ENCODE measurements at regions not wholly inside any gene's neighbourhood (a gene's known extent, or its start where the extent isn't known, plus 50 kb on each side); places are given as distances from the start of the nearest gene placed in this dataset.

DNA sequence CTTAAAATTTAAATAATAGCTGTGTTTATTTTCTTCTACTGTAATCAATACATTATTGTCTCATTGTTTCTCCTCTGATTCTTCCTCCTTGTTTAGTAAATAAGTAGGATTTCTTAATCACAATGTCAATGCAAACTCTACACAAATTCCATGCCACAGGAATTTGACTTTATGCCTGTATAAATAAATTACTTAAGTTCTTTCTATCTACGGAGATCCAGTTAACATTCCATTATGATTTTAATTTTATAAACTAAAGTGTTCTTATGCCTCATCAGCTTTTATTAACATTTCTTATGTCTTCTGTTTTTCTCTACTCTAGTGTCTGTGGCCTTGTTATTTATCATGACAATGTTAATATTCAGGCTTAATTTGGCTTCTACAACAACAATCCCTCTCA, 1169.2 kb downstream of the GRIK2 start:
- FAIRE-seq (no peak), DNase-seq (ENCODE audit: low read depth, low spot score) (no peak), ATAC-seq (no peak)
- Histone ChIP-seq H3K4me1 (ENCODE audit: control insufficient read depth, insufficient read depth, low read length) (no peaks in the 10 kb centered on the region), H3K36me3 (ENCODE audit: control insufficient read depth in 2 of 2, insufficient read depth in 2 of 2, low read length in 1 of 2) (no peaks in the 10 kb centered on the region), H3K27me3 (replicated peaks in 1 of 2; ENCODE audit: control insufficient read depth in 2 of 2, insufficient read depth in 2 of 2, low read length in 1 of 2) (no peaks in the 10 kb centered on the region), H3K27ac (ENCODE audit: control insufficient read depth, insufficient read depth) (no peak overlapping the region), H3K79me2 (ENCODE audit: control insufficient read depth, insufficient read depth, low read length) (no peaks in the 10 kb centered on the region), H3K4me2 (ENCODE audit: control insufficient read depth, insufficient read depth) (no peak overlapping the region), H2AFZ (ENCODE audit: control insufficient read depth, low read depth, low read length) (no peak overlapping the region), H3K9ac (ENCODE audit: control insufficient read depth, insufficient read depth, low read length) (no peak overlapping the region), H4K20me1 (ENCODE audit: control insufficient read depth, insufficient read depth) (no peaks in the 10 kb centered on the region), H3K4me3 (no peak overlapping the region), H3K9me3 (replicated peaks; ENCODE audit: control insufficient read depth, insufficient read depth, low read length) (no peaks in the 10 kb centered on the region)
- no peak for TF ChIP-seq FOXK2 (IDR thresholded peaks at IDR 0.05)
- intact Hi-C loops (cut with micrococcal nuclease; ENCODE audit: unreplicated experiment) (no loop called here), in situ Hi-C loops (cut with MboI) (no loop called here)
- 5% methylated on average over 1 of the region's 1 CpG for WGBS (ENCODE audit: insufficient coverage, insufficient replicate concordance, low lambda C conversion rate, missing lambda C conversion rate)
- ChIA-PET CTCF (no interaction called here), POLR2A (no interaction called here), SMC1A (ENCODE audit: uncharacterized antibody, unreplicated experiment) (interaction anchor here (1.0 kb wide), 1 partner anchor 9 kb away, joined by 3 read pairs; no protein-coding TSS in a partner anchor), RAD21 (ENCODE audit: unreplicated experiment) (no interaction called here)
- no TSS peak for BruUV-seq (replicated peaks)

DNA sequence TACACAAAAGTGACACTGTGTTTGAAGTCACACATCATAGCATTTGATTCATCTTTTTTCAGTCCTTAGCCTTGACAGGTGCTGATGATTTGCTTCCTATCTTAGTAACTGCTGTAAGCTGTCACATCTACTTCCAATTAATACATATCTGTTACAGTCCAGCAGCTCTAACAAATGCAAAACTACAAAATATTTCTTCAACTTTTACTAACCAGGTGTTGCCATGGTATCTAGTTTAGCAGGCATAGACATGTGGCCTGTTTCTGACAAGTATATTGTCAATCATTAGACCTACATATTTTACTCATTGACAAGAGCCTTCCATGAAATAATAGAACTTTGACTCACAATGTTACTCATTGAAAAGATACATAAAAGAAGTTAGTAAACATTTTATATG, 1159.7 kb downstream of the GRIK2 start:
- FAIRE-seq: no peak
- Histone ChIP-seq H2AFZ (ENCODE audit: control insufficient read depth, low read depth, low read length) (no peak overlapping the region), H3K36me3 (ENCODE audit: control insufficient read depth in 2 of 2, insufficient read depth in 2 of 2, low read length in 1 of 2) (no peaks in the 10 kb centered on the region), H3K9ac (ENCODE audit: control insufficient read depth, insufficient read depth, low read length) (no peak overlapping the region), H3K4me1 (ENCODE audit: control insufficient read depth, insufficient read depth, low read length) (no peaks in the 10 kb centered on the region), H3K79me2 (ENCODE audit: control insufficient read depth, insufficient read depth, low read length) (no peaks in the 10 kb centered on the region), H3K27me3 (replicated peaks in 1 of 2; ENCODE audit: control insufficient read depth in 2 of 2, insufficient read depth in 2 of 2, low read length in 1 of 2) (no peaks in the 10 kb centered on the region), H3K4me3 (no peak overlapping the region), H3K27ac (ENCODE audit: control insufficient read depth, insufficient read depth) (no peak overlapping the region), H3K9me3 (replicated peaks; ENCODE audit: control insufficient read depth, insufficient read depth, low read length) (no peaks in the 10 kb centered on the region), H3K4me2 (ENCODE audit: control insufficient read depth, insufficient read depth) (no peak overlapping the region), H4K20me1 (ENCODE audit: control insufficient read depth, insufficient read depth) (no peaks in the 10 kb centered on the region)
- intact Hi-C loops (cut with micrococcal nuclease; ENCODE audit: unreplicated experiment) (no loop called here), in situ Hi-C loops (cut with MboI) (no loop called here)
- BruUV-seq (replicated peaks): no TSS peak
- ChIA-PET RAD21 (ENCODE audit: unreplicated experiment) (no interaction called here), POLR2A (no interaction called here), CTCF (no interaction called here), SMC1A (ENCODE audit: uncharacterized antibody, unreplicated experiment) (interaction anchor here (0.7 to 0.9 kb wide), 2 partner anchors 10 to 32 kb away, joined by 3 to 4 read pairs; no protein-coding TSS in a partner anchor)
- ATAC-seq: peak; percentile 66
- DNase-seq (ENCODE audit: low read depth, low spot score): no peak
- TF ChIP-seq NR2C1 (IDR thresholded peaks at IDR 0.05) (no peak), CHD1 (IDR thresholded peaks at IDR 0.05; ENCODE audit: low read depth, low read length) (no peak), ZNF24 (IDR thresholded peaks at IDR 0.05) (no peak), SRF (IDR thresholded peaks at IDR 0.05; ENCODE audit: low read depth in 2 of 2, low read length in 2 of 2) (no peak), EZH2 (IDR thresholded peaks at IDR 0.05; ENCODE audit: borderline replicate concordance, control insufficient read depth, low read depth, low read length) (no peak)
- TF ChIP-seq, protein P1, sequence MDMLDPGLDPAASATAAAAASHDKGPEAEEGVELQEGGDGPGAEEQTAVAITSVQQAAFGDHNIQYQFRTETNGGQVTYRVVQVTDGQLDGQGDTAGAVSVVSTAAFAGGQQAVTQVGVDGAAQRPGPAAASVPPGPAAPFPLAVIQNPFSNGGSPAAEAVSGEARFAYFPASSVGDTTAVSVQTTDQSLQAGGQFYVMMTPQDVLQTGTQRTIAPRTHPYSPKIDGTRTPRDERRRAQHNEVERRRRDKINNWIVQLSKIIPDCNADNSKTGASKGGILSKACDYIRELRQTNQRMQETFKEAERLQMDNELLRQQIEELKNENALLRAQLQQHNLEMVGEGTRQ (IDR thresholded peaks at IDR 0.05; ENCODE audit: borderline replicate concordance, low read depth, low read length): no peak
- TF ChIP-seq, protein P2, sequence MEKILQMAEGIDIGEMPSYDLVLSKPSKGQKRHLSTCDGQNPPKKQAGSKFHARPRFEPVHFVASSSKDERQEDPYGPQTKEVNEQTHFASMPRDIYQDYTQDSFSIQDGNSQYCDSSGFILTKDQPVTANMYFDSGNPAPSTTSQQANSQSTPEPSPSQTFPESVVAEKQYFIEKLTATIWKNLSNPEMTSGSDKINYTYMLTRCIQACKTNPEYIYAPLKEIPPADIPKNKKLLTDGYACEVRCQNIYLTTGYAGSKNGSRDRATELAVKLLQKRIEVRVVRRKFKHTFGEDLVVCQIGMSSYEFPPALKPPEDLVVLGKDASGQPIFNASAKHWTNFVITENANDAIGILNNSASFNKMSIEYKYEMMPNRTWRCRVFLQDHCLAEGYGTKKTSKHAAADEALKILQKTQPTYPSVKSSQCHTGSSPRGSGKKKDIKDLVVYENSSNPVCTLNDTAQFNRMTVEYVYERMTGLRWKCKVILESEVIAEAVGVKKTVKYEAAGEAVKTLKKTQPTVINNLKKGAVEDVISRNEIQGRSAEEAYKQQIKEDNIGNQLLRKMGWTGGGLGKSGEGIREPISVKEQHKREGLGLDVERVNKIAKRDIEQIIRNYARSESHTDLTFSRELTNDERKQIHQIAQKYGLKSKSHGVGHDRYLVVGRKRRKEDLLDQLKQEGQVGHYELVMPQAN (conservative IDR thresholded peaks at IDR 0.05): no peak
- TF ChIP-seq, protein P3, sequence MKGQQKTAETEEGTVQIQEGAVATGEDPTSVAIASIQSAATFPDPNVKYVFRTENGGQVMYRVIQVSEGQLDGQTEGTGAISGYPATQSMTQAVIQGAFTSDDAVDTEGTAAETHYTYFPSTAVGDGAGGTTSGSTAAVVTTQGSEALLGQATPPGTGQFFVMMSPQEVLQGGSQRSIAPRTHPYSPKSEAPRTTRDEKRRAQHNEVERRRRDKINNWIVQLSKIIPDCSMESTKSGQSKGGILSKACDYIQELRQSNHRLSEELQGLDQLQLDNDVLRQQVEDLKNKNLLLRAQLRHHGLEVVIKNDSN (IDR thresholded peaks at IDR 0.05; ENCODE audit: borderline replicate concordance, extremely low read length, insufficient read depth, low read depth, low read length): no peak
- TF ChIP-seq, protein P4, sequence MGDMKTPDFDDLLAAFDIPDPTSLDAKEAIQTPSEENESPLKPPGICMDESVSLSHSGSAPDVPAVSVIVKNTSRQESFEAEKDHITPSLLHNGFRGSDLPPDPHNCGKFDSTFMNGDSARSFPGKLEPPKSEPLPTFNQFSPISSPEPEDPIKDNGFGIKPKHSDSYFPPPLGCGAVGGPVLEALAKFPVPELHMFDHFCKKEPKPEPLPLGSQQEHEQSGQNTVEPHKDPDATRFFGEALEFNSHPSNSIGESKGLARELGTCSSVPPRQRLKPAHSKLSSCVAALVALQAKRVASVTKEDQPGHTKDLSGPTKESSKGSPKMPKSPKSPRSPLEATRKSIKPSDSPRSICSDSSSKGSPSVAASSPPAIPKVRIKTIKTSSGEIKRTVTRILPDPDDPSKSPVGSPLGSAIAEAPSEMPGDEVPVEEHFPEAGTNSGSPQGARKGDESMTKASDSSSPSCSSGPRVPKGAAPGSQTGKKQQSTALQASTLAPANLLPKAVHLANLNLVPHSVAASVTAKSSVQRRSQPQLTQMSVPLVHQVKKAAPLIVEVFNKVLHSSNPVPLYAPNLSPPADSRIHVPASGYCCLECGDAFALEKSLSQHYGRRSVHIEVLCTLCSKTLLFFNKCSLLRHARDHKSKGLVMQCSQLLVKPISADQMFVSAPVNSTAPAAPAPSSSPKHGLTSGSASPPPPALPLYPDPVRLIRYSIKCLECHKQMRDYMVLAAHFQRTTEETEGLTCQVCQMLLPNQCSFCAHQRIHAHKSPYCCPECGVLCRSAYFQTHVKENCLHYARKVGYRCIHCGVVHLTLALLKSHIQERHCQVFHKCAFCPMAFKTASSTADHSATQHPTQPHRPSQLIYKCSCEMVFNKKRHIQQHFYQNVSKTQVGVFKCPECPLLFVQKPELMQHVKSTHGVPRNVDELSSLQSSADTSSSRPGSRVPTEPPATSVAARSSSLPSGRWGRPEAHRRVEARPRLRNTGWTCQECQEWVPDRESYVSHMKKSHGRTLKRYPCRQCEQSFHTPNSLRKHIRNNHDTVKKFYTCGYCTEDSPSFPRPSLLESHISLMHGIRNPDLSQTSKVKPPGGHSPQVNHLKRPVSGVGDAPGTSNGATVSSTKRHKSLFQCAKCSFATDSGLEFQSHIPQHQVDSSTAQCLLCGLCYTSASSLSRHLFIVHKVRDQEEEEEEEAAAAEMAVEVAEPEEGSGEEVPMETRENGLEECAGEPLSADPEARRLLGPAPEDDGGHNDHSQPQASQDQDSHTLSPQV (IDR thresholded peaks at IDR 0.05): no peak
